ENCODE measurements at regions not wholly inside any gene's neighbourhood (a gene's known extent, or its start where the extent isn't known, plus 50 kb on each side); places are given as distances from the start of the nearest gene placed in this dataset.

- DNase-seq (ENCODE audit: low read depth in 2 of 2): no peak
Observed at GRCh38 chr10:130795819-130796218, 515.7 kb downstream of the TCERG1L start.

- no peak for DNase-seq (ENCODE audit: low read depth in 2 of 2)
Observed at GRCh38 chr10:130799532-130799931, 512.0 kb downstream of the TCERG1L start.

- DNase-seq (ENCODE audit: low read depth in 2 of 2): no peak
Observed at GRCh38 chr10:130800281-130800680, 511.2 kb downstream of the TCERG1L start.

DNA sequence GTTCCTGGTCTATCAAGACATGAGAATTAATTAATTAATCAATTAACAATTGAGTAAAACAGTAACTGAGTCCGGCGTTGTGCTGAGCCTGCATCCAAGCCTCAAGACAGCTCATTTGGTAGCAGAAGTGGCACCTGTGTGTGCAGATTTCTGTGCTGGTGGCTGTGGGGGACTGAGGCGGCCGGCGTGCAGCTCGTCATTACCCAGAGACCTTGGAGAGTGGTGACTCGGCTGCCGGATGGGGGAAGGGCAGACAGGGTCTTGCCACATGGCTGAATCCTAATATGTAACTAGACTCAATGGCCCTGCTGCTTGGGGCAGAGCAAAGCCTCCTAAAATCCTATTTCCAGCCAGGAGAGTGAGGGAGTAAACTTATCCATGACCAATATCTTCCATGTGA is 510.2 kb downstream of the TCERG1L start:
- no peak for DNase-seq (ENCODE audit: low read depth in 2 of 2)

DNA sequence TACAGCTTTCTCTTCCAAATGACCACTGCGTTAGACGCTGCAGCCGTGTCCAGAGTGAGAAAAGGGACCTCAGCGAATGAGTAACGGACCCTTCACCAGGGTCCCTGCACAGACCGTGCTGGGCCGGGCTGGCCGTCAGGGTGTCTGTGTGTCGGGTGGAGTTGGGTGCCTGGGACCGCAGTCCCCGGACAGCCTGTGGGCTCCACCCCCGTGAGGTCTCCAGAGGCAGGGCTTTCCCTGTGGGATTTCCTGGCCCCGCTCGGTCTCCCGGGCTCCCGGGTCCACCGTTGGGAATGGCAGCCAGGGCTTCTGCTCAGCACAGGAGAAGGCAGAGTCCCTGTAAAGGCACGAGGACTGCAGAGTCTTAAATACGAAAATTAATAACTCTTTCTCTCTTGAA is 509.7 kb downstream of the TCERG1L start:
- no peak for DNase-seq (ENCODE audit: low read depth in 2 of 2)

DNA sequence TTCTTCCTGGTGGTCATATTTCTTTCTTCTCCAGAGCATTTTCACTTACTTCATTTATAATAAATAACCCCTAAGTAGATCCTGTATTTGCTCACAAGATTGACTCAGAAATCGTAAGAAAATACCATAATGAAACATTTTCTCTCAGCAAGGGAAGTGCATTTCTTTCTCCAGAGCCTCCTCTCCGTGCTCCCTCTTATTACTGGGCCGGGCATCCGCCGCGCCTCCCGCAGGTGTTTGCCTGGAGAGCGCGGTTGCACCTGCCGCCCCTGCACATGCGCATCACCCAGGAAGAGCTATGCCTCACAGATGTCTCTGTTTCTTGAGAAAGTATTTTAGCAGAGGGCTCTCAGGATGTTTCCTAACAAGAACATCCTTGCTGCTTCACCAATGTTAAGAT is 509.2 kb downstream of the TCERG1L start:
- DNase-seq (ENCODE audit: low read depth in 2 of 2): no peak

DNA sequence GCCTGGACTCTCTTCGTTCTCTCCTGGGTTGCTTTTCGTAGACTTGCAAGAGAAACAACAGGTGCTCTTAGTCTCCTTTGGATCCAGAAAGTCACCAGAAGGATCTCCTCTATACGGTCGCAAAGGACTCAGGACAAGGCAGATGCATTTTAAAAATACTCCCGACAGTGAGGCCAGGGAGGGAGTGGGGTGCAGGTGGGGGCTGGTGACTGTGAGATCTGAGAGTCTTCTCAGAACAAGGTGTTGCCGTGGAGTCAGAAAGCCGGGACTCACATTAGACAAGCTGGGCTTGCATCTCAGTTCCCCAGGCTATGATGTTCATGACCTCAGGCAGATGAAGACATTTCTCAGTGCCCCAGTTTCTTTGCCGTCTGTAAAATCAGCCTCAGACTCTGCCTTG is 507.2 kb downstream of the TCERG1L start:
- no peak for DNase-seq (ENCODE audit: low read depth in 2 of 2)

DNA sequence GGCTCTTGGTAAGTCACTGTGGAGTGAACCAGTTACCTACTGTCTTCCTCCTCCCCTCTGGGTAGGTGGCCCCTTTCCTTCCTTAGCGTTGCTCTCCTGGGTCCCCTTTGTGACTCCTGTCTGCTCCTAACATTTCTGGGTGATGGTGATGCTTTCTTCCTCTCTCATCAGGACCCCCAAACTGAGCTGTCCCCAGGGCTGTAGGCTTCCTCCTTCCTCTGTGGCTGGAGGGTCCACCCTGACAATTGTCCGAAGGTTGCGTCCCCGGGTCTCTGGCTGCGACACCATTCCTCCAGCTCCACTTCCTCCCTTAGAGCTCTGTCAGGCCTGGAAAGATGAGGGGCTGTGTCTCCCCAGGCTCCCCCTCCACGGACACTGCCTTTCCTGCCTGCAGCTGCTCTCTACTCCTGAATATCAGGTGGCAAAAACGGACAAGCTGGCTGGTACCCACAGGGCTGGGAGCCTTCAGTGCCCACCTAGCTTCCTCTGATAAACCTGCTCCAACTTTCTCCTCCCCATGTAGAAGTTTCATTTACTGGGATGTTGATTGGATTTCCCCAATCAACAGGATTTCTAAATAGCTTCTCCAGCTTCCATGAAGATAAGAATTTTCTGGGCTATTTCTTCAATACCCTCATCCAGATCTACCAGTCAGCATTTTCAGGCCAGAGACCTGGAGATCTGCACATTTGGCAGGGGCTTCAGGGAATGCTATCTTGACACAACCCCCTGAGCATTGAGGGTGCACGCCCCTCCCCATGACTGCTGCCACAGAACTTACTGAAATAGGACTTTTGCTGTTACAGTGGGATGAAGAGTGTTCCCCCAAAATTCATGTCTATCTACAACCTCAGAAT is 506.5 kb downstream of the TCERG1L start:
- no peak for DNase-seq (ENCODE audit: low read depth in 2 of 2)

- DNase-seq (ENCODE audit: low read depth in 2 of 2): no peak
Observed at GRCh38 chr10:130805635-130806030, 505.9 kb downstream of the TCERG1L start.

DNA sequence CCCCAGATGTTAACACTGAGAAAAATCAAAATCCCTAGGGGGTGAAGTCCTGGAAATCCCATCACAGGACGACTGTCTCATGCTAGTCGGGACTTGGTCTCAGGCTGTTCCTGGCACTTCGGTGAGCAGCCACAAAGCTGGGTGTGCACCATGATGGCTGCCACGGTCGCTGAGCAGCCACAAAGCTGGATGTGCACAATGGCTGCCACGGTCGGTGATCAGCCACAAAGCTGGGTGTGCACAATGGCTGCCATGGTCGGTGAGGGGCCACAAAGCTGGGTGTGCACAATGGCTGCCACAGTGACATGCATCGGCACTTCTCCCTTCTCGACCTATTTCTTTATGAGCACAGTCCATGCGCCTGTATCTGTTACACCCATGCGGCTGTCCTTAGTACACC is 505.1 kb downstream of the TCERG1L start:
- DNase-seq (ENCODE audit: low read depth in 2 of 2): no peak

DNA sequence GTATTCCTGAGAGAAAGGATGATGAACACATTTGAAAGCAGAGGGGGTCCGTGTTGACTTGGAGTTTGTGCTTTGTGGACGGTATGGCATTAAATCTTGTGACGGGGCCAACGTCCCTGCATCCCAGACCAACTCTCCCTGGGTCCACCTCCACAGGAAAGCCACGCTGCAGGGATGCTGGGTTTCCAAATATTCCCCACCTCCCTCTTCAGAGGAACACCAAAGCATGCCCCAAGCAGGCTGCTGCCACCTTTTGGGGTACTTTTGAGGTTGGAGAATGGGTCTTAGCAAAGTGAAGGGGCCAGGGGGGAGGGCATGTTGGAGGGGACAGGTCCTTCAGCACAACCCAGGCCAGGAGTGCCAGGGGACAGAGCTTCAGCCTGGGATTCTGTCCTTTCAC is 504.4 kb downstream of the TCERG1L start:
- DNase-seq (ENCODE audit: low read depth in 2 of 2): no peak

GRCh38 chr10:130807721-130808120 is 503.8 kb downstream of the TCERG1L start:
- DNase-seq (ENCODE audit: low read depth in 2 of 2): no peak

DNA sequence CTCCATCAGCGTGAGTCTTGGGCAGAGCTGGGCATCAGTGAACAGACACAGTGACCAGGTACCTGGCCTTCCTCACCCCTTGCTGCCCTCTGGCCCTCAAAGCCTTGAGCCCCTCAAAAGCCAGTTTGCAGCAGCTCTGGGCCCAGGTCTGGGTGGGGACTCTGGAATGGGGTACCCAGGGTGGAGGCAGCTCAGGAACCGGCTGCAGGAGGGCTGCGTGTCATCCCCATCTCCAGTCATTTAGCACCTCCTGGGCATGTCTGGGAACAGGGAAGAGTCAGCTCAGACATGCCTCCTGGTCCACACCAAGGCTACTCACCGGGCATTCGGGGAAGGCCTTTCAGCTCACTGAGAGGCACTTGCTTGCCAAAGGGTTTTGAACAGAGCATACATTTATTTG is 503.3 kb downstream of the TCERG1L start:
- DNase-seq (ENCODE audit: low read depth in 2 of 2): no peak

- DNase-seq (ENCODE audit: low read depth in 2 of 2): no peak
Observed at GRCh38 chr10:130808686-130809085, 502.8 kb downstream of the TCERG1L start.

- DNase-seq (ENCODE audit: low read depth in 2 of 2): no peak
Observed at GRCh38 chr10:130809181-130809580, 502.3 kb downstream of the TCERG1L start.

GRCh38 chr10:130809761-130810515 is 501.6 kb downstream of the TCERG1L start:
- no peak for DNase-seq (ENCODE audit: low read depth in 2 of 2)

DNA sequence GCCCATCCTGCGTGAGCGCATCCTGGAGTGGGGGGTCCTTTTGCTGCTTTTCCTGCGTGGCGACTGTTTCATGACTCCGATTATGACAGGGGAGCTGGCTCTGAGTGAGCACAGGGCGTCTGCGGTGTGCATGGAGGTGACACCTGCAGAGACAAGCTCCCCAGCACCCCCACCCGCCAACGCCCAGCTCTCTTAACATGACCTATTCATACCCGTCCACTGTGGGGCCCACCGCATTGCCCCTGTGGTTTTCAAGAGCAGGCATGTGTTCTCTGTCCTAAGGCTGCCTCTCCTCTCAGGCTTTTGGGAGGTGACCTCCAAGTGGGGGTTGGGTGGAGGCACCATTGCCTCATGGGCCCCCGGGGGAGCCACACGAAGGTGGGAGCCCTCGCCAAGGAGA is 500.7 kb downstream of the TCERG1L start:
- DNase-seq (ENCODE audit: low read depth in 2 of 2): no peak

DNA sequence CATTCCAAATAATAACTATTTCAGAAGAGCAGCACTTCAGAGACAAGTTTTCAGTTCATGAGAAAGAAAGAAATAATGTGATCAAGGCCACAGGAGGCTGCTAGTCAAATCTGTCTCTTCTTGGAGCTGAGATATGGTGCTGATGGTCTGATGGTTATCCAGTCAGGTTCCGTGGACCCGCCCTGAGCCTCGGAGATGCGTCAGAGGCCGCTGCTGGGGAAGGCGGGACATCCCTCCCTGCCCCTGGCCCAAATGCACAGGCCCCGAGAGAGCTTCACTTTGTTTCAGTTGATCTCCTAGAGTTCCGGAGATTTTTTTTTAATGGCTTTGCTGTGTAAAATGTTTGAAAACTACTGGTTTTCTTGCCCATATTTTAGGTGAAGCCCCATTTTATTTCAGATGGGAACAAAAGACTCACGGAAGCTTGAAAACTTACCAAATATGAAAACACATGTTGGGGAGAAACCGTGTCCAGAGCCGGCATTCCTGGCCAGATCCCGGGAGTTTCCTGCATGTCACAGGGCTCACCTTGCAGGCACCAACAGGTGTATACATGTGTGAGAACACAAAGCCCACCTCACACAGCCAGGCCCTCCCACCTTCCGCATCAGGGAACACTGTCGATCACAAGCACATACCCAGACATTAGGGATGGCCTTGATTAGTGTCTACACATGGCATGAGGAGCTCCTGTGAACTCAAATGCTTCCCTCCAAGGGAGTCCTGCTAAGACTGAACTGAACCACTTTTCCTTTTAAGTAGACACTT is 499.0 kb downstream of the TCERG1L start:
- DNase-seq (ENCODE audit: low read depth in 2 of 2): no peak

- no peak for DNase-seq (ENCODE audit: low read depth in 2 of 2)
Observed at GRCh38 chr10:130814610-130815009, 496.9 kb downstream of the TCERG1L start.

GRCh38 chr10:130816116-130816901 is 495.2 kb downstream of the TCERG1L start:
- no peak for DNase-seq (ENCODE audit: low read depth in 2 of 2)

DNA sequence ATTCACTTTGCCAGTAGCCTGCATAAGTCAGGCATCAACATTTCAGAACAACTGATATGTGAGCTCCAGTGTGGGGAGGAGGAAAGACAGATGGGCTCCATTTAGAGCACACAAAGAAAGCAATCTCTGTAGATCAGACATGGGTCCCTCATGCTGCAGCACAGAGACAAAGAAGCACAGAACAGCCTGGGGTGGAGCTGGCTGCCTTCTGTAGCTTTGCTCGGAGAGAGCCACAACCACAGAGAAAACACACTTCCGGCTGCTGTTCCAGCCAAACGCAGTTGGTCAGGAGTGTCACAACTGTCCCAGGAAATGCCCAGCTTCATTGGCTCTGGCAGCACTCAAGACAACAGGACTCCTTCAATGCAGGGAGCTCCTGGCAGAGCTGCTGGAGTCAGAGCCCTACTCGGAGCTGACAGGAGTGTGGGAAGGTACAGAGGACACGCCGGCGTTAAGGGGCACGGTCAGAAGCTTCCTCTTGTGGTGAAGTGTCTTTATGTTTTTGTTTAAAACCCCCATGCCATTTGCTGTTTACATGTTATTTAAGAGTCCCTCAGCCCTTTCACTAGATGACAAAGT is 494.4 kb downstream of the TCERG1L start:
- no peak for DNase-seq (ENCODE audit: low read depth in 2 of 2)

All from activated CD8-positive, alpha-beta memory T cell treated with anti-CD3 and anti-CD28 coated beads for 4 hours (primary cell).